WTC11 (cell line): ENCODE measurements at regions not wholly inside any gene's neighbourhood (a gene's known extent, or its start where the extent isn't known, plus 50 kb on each side); places are given as distances from the start of the nearest gene placed in this dataset.

Experiments
- ATAC-seq: fragments of 200-7000 bp; cut with Tn5 transposase; 2 replicates; pipeline ENCODE4 v1.10.0; 2021; ENCODE audit warnings: mild to moderate bottlenecking, moderate library complexity
- CTCF ChIA-PET: fragments of 300-600 bp; sonication (Branson Sonifier 250); formaldehyde crosslinking; loops from one replicate; lab custom pipeline; 2021; ENCODE audit warnings: antibody characterized with exemption; lab: Charles Lee
- POLR2A ChIA-PET: fragments of 350-600 bp; sonication (Branson Sonifier 250); formaldehyde crosslinking; loops from one replicate; lab custom pipeline; 2021; ENCODE audit warnings: antibody characterized with exemption; lab: Charles Lee
- DNase-seq: peaks from one replicate; pipeline ENCODE4 v3.0.0; 2021; ENCODE audit warnings: low spot score
- H3K27ac Mint-ChIP-seq: 2 replicates; pipeline ENCODE4 v1.8.0; 2021; ENCODE audit warnings: mixed read lengths
- H3K27me3 Mint-ChIP-seq: 2 replicates; pipeline ENCODE4 v1.8.0; 2021; ENCODE audit warnings: low read depth, mild to moderate bottlenecking, moderate library complexity, mixed read lengths
- H3K36me3 Mint-ChIP-seq: 2 replicates; pipeline ENCODE4 v1.8.0; 2021; ENCODE audit warnings: mixed read lengths
- H3K4me1 Mint-ChIP-seq: 2 replicates; pipeline ENCODE4 v1.8.0; 2022; ENCODE audit warnings: mixed read lengths
- H3K4me3 Mint-ChIP-seq: 2 replicates; pipeline ENCODE4 v1.8.0; 2021; ENCODE audit warnings: mild to moderate bottlenecking, moderate library complexity, mixed read lengths
- H3K9me3 Mint-ChIP-seq: 2 replicates; pipeline ENCODE4 v1.8.0; 2021; ENCODE audit warnings: mixed read lengths
- ATF3 ChIP-seq: sonication (generic); formaldehyde crosslinking; conservative IDR thresholded peaks from 2 replicates; pipeline ENCODE4 v1.8.1; 2022; ENCODE audit warnings: mild to moderate bottlenecking, missing genetic modification reagents
- CREB1 ChIP-seq: sonication (generic); formaldehyde crosslinking; IDR thresholded peaks from 2 replicates; pipeline ENCODE4 v1.8.0; 2023; ENCODE audit warnings: mild to moderate bottlenecking, missing genetic modification reagents
- CTCF ChIP-seq: fragments of 200-600 bp; IDR thresholded peaks from 2 replicates; pipeline ENCODE4 v1.8.0; 2022; ENCODE audit warnings: antibody characterized with exemption
- E2F4 ChIP-seq: sonication (generic); formaldehyde crosslinking; IDR thresholded peaks from 2 replicates; pipeline ENCODE4 v1.8.1; 2022; ENCODE audit warnings: low read depth, mild to moderate bottlenecking, moderate library complexity, missing genetic modification reagents, borderline replicate concordance
- ERG ChIP-seq: fragments of 250-450 bp; sonication (Bioruptor Pico); IDR thresholded peaks from 2 replicates; pipeline ENCODE4 v1.8.0; 2021; ENCODE audit warnings: mild to moderate bottlenecking
- FOXK1 ChIP-seq: sonication (generic); formaldehyde crosslinking; IDR thresholded peaks from 2 replicates; pipeline ENCODE4 v1.8.0; 2022; ENCODE audit warnings: mild to moderate bottlenecking, moderate library complexity, missing genetic modification reagents
- GTF2I ChIP-seq: fragments of 250-450 bp; sonication (Bioruptor Pico); conservative IDR thresholded peaks from 2 replicates; pipeline ENCODE4 v1.4.0; 2021; ENCODE audit warnings: mild to moderate bottlenecking
- HMGXB4 ChIP-seq: sonication (generic); formaldehyde crosslinking; IDR thresholded peaks from 2 replicates; pipeline ENCODE4 v1.8.1; 2023; ENCODE audit warnings: mild to moderate bottlenecking, moderate library complexity, missing genetic modification reagents
- JAZF1 ChIP-seq: fragments of 250-450 bp; sonication (Bioruptor Pico); IDR thresholded peaks from 2 replicates; pipeline ENCODE4 v1.9.0; 2021; ENCODE audit warnings: moderate library complexity, mild to moderate bottlenecking, inconsistent platforms
- OVOL2 ChIP-seq: fragments of 250-450 bp; sonication (Bioruptor Pico); IDR thresholded peaks from 2 replicates; pipeline ENCODE4 v1.9.0; 2021; ENCODE audit warnings: mild to moderate bottlenecking, borderline replicate concordance
- ZNF121 ChIP-seq: sonication (generic); formaldehyde crosslinking; IDR thresholded peaks from 2 replicates; pipeline ENCODE4 v1.8.0; 2023; ENCODE audit warnings: missing genetic modification reagents
- ZNF317 ChIP-seq: sonication (generic); formaldehyde crosslinking; IDR thresholded peaks from 2 replicates; pipeline ENCODE4 v1.8.1; 2023; ENCODE audit warnings: low read depth, mild to moderate bottlenecking, moderate library complexity, missing genetic modification reagents, borderline replicate concordance
- ZNF416 ChIP-seq: fragments of 250-450 bp; sonication (Bioruptor Pico); IDR thresholded peaks from 2 replicates; pipeline ENCODE4 v1.9.0; 2021; ENCODE audit warnings: mild to moderate bottlenecking, inconsistent platforms
- TF ChIP-seq, protein P1 (sequence below): sonication (generic); formaldehyde crosslinking; IDR thresholded peaks from 2 replicates; pipeline ENCODE4 v1.8.1; 2022; ENCODE audit warnings: mild to moderate bottlenecking, missing genetic modification reagents, moderate library complexity, borderline replicate concordance
- TF ChIP-seq, protein P2 (sequence below): fragments of 250-450 bp; sonication (Bioruptor Pico); conservative IDR thresholded peaks from 2 replicates; pipeline ENCODE4 v1.9.0; 2021; ENCODE audit warnings: mild to moderate bottlenecking
- TF ChIP-seq, protein P3 (sequence below): sonication (generic); formaldehyde crosslinking; IDR thresholded peaks from 2 replicates; pipeline ENCODE4 v1.8.0; 2022; ENCODE audit warnings: missing genetic modification reagents

- DNase-seq (no peak), ATAC-seq (no peak)
- Mint-ChIP-seq H3K4me1 (no peaks in the 10 kb centered on the region), H3K36me3 (peaks cover 61% of the 10 kb centered on the region), H3K27me3 (peaks cover 7% of the 10 kb centered on the region), H3K4me3 (no peak overlapping the region), H3K9me3 (peaks cover 87% of the 10 kb centered on the region), H3K27ac (no peak overlapping the region)
- TF ChIP-seq ZNF121 (CRISPR knock-in tag) (no peak), ERG (CRISPR knock-in tag) (no peak)
- TF ChIP-seq, protein P1, sequence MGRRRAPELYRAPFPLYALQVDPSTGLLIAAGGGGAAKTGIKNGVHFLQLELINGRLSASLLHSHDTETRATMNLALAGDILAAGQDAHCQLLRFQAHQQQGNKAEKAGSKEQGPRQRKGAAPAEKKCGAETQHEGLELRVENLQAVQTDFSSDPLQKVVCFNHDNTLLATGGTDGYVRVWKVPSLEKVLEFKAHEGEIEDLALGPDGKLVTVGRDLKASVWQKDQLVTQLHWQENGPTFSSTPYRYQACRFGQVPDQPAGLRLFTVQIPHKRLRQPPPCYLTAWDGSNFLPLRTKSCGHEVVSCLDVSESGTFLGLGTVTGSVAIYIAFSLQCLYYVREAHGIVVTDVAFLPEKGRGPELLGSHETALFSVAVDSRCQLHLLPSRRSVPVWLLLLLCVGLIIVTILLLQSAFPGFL (CRISPR knock-in tag), result no peak
- ChIA-PET POLR2A (no interaction called here), CTCF (no interaction called here)
These were observed 93.9 kb downstream of the TMEM114 start for GRCh38 chr16:8496364-8496763.

DNA sequence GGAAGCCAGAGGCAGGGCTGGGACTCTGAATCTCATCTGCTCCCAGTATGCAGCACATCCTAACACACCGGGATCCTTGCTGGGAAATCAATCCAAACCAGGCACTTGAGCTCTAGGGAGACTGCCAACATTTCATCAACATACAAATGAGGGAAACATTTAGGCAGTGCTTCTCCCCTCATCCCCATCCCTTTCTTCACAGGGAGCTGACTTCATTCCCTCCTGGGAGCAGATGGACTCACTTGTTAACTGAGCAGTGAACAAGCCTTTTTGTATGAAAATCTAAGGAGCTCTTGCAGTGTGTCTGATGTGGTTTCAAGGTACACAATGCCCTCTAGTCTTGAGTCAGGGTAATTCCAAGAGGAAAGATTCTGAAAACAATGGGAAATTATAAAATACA, 96.3 kb downstream of the TMEM114 start:
- ATAC-seq (no peak), DNase-seq (no peak)
- TF ChIP-seq CREB1 (CRISPR knock-in tag), result no peak
- TF ChIP-seq ATF3 (CRISPR knock-in tag), result no peak
- TF ChIP-seq OVOL2 (CRISPR knock-in tag), result no peak
- TF ChIP-seq, protein P2, sequence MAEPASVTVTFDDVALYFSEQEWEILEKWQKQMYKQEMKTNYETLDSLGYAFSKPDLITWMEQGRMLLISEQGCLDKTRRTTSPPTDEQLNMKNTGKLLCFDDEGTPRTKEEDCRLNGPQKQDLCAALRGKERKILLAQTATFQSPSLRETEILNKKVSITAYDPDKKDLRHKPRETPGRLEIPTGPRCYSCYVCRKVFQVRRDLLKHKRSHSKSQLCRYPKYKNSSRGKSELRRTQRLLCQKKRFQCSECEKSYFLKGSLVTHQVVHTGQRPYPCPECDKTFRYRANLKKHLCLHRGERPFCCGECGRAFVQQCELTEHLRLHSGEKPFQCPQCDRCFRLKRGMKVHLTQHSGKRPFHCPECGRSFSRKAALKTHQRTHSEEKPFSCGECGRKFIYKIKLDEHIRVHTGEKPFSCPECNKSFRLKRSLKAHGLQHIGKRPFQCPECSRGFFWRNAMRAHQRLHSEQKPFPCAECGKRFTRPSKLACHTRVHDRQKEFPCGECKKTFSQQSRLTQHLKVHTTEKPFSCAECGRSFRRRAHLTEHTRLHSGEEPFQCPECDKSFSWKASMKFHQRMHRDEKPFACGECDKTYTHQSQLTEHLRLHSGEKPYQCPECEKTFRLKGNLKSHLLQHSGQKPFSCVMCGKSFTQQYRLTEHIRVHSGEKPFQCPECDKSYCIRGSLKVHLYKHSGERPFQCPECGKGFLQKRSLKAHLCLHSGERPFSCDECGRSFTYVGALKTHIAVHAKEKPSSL (CRISPR knock-in tag), result no peak
- TF ChIP-seq, protein P3, sequence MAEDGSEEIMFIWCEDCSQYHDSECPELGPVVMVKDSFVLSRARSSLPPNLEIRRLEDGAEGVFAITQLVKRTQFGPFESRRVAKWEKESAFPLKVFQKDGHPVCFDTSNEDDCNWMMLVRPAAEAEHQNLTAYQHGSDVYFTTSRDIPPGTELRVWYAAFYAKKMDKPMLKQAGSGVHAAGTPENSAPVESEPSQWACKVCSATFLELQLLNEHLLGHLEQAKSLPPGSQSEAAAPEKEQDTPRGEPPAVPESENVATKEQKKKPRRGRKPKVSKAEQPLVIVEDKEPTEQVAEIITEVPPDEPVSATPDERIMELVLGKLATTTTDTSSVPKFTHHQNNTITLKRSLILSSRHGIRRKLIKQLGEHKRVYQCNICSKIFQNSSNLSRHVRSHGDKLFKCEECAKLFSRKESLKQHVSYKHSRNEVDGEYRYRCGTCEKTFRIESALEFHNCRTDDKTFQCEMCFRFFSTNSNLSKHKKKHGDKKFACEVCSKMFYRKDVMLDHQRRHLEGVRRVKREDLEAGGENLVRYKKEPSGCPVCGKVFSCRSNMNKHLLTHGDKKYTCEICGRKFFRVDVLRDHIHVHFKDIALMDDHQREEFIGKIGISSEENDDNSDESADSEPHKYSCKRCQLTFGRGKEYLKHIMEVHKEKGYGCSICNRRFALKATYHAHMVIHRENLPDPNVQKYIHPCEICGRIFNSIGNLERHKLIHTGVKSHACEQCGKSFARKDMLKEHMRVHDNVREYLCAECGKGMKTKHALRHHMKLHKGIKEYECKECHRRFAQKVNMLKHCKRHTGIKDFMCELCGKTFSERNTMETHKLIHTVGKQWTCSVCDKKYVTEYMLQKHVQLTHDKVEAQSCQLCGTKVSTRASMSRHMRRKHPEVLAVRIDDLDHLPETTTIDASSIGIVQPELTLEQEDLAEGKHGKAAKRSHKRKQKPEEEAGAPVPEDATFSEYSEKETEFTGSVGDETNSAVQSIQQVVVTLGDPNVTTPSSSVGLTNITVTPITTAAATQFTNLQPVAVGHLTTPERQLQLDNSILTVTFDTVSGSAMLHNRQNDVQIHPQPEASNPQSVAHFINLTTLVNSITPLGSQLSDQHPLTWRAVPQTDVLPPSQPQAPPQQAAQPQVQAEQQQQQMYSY (CRISPR knock-in tag), result no peak
- no peak for TF ChIP-seq CTCF
- no peak for TF ChIP-seq E2F4 (CRISPR knock-in tag)
- no peak for TF ChIP-seq ZNF317
- no peak for TF ChIP-seq JAZF1
- TF ChIP-seq, protein P1 (CRISPR knock-in tag), result no peak
- no peak for TF ChIP-seq GTF2I (CRISPR knock-in tag)
- no peak for TF ChIP-seq HMGXB4 (CRISPR knock-in tag)
- TF ChIP-seq FOXK1 (CRISPR knock-in tag), result no peak
- no peak for TF ChIP-seq ZNF416 (CRISPR knock-in tag)
- Mint-ChIP-seq H3K4me3 (no peak overlapping the region), H3K27ac (no peak overlapping the region), H3K27me3 (peaks cover 7% of the 10 kb centered on the region), H3K9me3 (peaks cover 89% of the 10 kb centered on the region), H3K36me3 (peaks cover 61% of the 10 kb centered on the region), H3K4me1 (no peaks in the 10 kb centered on the region)
- ChIA-PET CTCF (no interaction called here), POLR2A (no interaction called here)
